T-helper 9 cell (primary cell): ENCODE measurements at regions not wholly inside any gene's neighbourhood (a gene's known extent, or its start where the extent isn't known, plus 50 kb on each side); places are given as distances from the start of the nearest gene placed in this dataset.

Experiments used
- DNase-seq: peaks from one replicate; pipeline ENCODE4 v3.0.0-alpha.2; 2020

GRCh38 chr6:14903176-14904038 lies 342.5 kb upstream of the JARID2 start:
- DNase-seq = no peak

GRCh38 chr6:14905201-14905600 lies 340.7 kb upstream of the JARID2 start:
- no peak for DNase-seq

- no peak for DNase-seq
Measured at GRCh38 chr6:14906621-14907020, 339.2 kb upstream of the JARID2 start.

DNA sequence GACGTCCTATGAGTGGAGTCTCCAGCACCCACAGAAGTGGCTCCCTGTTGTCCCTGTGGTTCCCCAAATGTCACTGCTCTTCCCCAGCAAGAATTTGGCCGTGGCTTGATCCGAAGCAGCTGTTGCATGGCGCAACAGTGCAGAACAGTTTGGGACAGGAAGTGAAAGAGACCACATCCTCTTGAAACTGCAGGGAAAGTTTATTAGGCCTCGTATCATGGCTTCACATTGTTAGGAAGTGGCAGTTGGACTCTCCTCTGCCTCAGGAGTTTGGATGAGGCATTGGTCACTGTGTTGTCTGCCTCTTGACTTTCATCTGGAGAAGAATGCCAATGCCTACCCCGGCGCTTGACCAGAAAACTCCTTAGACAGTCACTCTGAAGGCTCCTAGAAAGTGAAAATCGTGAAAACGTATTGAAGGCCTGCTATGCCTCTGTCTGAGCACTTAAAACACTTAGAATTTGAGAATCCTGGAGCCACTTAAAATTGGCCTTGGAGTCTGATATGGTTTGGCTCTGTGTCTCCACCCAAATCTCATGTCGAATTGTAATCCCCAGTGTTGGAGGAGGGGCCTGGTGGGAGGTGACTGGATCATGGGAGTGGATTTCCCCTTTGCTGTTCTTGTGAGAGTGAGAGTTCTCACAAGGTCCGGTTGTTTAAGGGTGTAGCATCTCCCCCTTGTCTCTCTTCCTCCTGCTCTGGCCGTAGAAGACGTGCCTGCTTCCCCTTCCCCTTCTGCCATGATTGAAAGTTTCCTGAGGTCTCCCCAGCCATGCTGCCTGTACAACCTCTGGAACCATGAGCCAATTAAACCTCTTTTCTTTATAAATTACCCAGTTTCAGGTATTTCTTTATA lies 334.9 kb upstream of the JARID2 start:
- DNase-seq = no peak

DNA sequence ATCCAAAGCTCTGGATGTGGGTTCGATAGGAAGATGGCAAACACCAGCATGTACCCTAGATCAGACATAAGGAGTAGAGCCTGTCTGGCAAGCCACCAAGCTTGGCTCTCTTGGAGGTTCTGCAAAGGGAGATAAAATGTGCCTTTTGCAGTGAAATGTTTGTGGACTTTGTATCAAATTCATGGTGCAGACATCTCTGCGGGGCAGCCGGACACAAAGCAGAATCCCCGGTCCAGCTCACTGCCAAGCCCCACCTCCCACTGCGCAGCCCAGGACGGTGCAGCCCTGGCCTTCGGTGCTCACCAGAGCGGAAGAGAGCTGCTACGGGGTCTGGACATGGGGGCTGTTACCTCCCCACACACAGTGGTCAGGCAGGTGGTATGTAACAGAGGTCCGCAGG lies 333.6 kb upstream of the JARID2 start:
- DNase-seq = no peak

GRCh38 chr6:14912706-14913105 lies 333.2 kb upstream of the JARID2 start:
- DNase-seq = no peak

DNA sequence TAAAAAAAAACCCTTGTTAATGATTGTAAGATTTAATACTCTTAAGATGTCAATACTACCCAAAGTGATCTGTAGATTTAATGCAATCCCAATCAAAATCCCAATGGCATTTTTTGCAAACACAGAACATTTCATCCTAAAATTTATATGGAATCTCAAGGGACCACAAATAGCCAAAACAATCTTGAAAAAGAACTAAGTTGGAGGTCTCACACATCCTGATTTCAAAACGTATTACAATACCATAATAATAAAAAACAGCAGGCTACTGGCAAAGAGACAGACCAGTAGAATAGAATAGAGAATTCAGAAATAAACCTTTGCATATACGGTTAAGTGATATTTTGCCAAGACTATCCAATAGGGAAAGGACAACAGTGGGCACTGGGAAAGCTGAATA lies 331.9 kb upstream of the JARID2 start:
- no peak for DNase-seq

DNA sequence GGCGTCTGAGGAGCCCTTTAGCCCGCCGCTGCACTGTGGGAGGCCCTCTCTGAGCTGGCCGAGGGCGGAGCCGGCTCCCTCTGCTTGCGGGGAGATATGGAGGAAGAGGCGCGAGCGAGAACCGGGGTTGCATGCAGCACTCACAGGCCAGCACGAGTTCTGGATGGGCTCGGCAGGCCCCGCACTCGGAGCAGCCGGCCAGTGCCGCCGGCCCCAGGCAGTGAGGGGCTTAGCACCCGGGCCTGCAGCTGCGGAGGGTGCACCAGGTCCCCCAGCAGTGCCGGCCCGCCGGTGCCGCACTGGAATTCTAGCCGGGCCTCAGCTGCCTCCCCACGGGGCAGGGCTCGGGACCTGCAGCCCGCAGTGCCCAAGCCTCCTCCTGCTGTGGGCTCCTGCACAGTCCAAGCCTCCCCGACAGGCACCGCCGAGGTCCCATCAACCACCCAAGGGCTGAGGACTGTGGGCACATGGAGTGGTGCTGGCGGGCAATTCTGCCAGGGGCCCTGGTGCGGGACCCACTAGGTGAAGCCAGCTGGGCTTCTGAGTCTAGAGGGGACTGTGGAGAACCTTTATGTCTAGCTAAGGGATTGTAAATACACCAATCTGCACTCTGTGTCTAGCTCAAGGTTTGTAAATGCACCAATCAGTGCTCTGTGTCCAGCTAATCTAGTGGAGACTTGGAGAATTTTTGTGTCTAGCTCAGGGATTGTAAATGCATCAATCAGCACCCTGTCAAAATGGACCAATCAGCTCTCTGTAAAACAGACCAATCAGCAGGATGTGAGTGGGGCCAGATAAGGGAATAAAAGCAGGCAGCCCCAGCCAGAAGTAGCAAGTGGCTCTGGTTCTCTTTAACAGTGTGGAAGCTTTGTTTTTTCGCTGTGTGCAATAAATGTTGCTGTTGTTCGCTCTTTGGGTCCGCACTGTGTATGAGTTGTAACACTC lies 329.7 kb upstream of the JARID2 start:
- DNase-seq = no peak

DNA sequence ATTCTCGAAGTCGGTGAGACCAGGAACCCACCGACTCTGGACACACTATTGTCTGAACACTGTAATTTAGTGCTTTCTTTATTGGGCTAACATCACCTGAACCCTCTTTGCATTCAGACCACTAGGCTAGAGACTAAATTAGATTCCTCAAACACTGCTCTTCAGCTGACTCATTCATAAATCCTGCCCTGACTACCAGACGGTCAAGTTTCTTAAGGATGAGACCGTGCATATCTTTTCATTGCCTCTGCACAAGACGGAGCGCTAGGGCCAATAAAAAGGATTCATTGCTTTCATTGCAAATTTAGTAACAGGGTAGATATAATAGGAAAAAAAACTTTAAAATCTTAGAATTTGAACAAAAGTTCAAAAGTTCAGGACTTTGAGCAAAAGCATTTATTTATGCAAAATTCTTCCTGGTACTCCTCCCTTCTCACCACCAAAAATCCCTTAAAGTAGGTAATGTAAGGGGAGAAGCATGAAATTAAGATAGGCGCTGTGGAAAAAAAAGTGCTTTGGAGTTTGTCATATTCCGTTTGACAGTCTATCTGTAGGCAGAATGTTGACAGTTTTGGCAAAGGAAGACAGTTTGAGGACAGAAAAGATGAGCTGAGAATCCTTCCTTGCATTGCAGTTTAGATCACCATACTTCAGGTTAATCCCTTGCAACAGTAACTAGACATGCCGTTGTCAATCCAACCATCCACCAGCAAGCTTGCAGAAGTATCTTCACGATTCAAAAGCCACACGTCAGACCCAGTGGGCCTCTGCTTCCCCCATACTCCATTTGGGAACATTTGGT lies 328.6 kb upstream of the JARID2 start:
- no peak for DNase-seq

GRCh38 chr6:14918200-14918907 lies 327.5 kb upstream of the JARID2 start:
- no peak for DNase-seq

- no peak for DNase-seq
Measured at GRCh38 chr6:14919038-14919670, 326.7 kb upstream of the JARID2 start.

GRCh38 chr6:14920276-14920675 lies 325.6 kb upstream of the JARID2 start:
- DNase-seq = no peak

DNA sequence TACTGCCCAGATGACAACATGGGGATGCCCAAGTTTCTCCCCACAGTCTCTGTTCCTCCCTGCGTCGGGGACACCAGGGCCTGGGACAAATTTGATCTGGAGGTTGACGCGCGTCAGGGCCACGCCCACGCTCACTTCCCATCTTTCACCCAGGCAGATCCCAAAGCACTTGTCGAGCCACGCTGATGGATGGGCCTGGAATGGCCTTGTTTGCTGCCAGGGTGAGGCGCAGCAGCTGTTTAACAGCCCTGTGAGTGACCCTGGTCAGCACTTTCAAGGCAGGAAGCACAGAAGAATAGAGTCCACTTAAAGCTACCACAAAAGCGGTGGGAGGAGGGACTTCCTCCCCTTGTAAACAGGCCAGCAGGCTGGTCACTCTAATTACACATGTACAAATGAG lies 324.7 kb upstream of the JARID2 start:
- no peak for DNase-seq

DNA sequence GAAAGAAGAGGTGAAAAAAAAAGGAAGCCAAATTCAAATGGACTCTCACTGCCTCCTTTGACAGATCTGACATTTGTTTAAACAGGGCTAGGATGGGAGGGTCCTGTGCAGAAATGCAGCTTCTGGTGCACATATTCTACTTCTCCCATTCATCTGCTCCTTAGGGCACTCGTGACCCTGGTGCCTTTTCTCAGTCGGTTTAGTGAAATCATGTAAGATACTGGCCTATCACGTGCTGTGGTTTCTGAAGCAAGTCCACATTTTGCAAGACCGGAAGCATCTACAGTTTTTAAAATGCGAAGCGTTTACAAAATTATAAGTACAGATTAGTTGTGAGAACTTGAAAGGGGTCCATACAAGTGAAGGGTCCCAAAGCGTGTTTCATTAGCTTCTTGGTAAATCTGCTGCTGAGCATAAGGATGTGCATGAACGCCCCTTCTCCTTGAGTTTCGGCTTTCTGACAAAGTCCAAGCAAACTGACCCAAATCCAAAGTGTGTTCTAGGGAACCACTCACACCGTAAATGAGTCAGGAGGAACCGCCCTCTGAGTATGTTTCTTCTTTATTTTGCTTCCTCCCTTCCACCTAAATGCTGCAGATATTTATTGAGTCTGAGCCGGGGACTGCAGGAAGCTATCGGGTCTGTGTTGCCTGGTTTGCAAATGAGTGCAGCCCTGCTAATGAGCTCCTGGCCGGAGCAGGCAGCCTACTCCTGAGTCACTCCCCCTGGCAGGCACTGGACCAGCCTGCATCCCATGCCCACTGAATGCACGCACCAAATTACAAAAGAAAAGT lies 323.8 kb upstream of the JARID2 start:
- DNase-seq = no peak

- no peak for DNase-seq
Measured at GRCh38 chr6:14922706-14923460, 323.0 kb upstream of the JARID2 start.

DNA sequence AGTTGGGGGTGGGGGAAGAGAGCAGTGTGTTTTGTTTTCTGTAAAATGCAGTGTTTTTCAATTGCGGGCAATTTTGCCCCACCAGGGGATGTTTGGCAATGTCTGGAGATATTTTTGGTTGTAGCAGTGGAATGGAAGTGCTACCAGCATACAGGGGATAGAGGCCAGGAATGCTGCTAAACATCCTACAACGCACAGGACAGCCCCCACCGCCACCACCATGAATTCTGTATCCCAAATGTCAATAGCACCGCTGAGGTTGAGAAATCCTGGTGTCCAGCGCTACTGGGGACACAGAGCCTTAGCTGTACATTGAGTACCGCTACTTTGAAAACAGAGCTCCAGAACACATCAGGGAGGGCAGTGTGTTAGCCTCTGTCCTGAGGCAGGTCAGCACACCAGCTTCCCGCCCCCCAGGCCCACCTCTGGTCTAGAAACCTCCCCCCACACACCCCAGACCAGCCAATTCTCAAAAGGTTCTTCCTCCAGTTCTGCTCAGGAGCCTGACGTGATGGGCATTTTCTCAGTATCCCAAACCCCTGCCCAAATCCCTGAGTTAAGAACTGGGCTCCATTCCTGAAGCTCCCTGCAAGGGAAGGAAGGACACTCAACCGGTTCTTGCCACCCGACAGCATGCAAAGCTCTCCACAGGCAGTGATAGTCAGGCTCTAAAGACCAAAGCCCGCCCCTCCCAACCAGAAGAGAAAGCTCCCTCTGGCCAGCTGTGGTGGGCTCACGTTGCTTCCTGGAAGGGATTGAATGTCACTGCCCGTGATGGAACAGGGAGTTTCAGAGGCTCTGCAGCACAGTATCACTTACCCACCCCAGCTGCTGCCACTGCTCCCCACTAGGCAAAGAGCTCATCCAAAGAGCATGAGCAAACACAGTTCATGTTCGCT lies 321.5 kb upstream of the JARID2 start:
- no peak for DNase-seq

- no peak for DNase-seq
Measured at GRCh38 chr6:14925025-14925698, 320.7 kb upstream of the JARID2 start.

DNA sequence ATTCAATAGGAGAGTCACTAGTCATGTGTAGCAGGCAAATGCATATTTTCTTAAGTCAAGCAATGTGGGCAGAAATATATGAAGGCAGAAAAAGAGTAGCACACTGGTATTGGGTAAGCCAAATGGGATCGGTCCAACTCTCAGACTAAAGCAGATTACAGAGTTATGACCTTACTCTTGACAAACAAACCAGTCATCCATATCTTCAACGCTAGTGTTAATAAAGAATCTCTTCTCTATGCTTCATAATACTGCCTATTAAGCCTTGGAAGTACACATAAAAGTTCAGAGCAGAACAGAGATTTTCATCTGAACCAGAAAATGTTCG lies 320.2 kb upstream of the JARID2 start:
- no peak for DNase-seq
